ENCODE measurements at regions not wholly inside any gene's neighbourhood (a gene's known extent, or its start where the extent isn't known, plus 50 kb on each side); places are given as distances from the start of the nearest gene placed in this dataset.

- Histone ChIP-seq H3K27me3 (no peaks in the 10 kb centered on the region), H3K27ac (no peak overlapping the region), H3K36me3 (no peaks in the 10 kb centered on the region), H3K4me3 (no peak overlapping the region), H3K9me3 (no peaks in the 10 kb centered on the region), H3K4me1 (no peaks in the 10 kb centered on the region)
- TF ChIP-seq POLR2AphosphoS5 (IDR thresholded peaks at IDR 0.05): no peak
- no peak for TF ChIP-seq POLR2A (IDR thresholded peaks at IDR 0.05)
- TF ChIP-seq EP300 (IDR thresholded peaks at IDR 0.05): no peak
- TF ChIP-seq CTCF (IDR thresholded peaks at IDR 0.05): no peak
- intact Hi-C loops (cut with DNase I): no loop called here
- 37 to 75% methylated on average over 3 of the region's 3 CpGs for WGBS, 2 donors
- no peak for DNase-seq
Measured at GRCh38 chr12:85509857-85510256, 229.8 kb downstream of the ALX1 start.

GRCh38 chr12:85516039-85516438 is 236.0 kb downstream of the ALX1 start:
- Histone ChIP-seq H3K9me3 (no peaks in the 10 kb centered on the region), H3K4me3 (no peak overlapping the region), H3K27ac (no peak overlapping the region), H3K36me3 (no peaks in the 10 kb centered on the region), H3K27me3 (no peaks in the 10 kb centered on the region), H3K4me1 (no peaks in the 10 kb centered on the region)
- no peak for TF ChIP-seq EP300 (IDR thresholded peaks at IDR 0.05)
- TF ChIP-seq CTCF (IDR thresholded peaks at IDR 0.05): no peak
- no peak for TF ChIP-seq POLR2AphosphoS5 (IDR thresholded peaks at IDR 0.05)
- no peak for TF ChIP-seq POLR2A (IDR thresholded peaks at IDR 0.05)
- intact Hi-C loops (cut with DNase I): no loop called here
- DNase-seq: no peak

- Histone ChIP-seq H3K27me3 (no peaks in the 10 kb centered on the region), H3K9me3 (no peaks in the 10 kb centered on the region), H3K4me3 (no peak overlapping the region), H3K27ac (no peak overlapping the region), H3K4me1 (no peaks in the 10 kb centered on the region), H3K36me3 (no peaks in the 10 kb centered on the region)
- DNase-seq: no peak
- TF ChIP-seq CTCF (IDR thresholded peaks at IDR 0.05): no peak
- 33 to 65% methylated on average over 3 of the region's 3 CpGs for WGBS, 2 donors
- intact Hi-C loops (cut with DNase I): no loop called here
Measured at GRCh38 chr12:85516667-85517325, 236.8 kb downstream of the ALX1 start.

- Histone ChIP-seq H3K4me3 (no peak overlapping the region), H3K9me3 (no peaks in the 10 kb centered on the region), H3K36me3 (no peaks in the 10 kb centered on the region), H3K4me1 (no peaks in the 10 kb centered on the region), H3K27ac (no peak overlapping the region), H3K27me3 (no peaks in the 10 kb centered on the region)
- no peak for TF ChIP-seq POLR2A (IDR thresholded peaks at IDR 0.05)
- 66% methylated on average over 3 of the region's 3 CpGs for WGBS, 2 donors
- no peak for DNase-seq
- intact Hi-C loops (cut with DNase I): no loop called here
Measured at GRCh38 chr12:85519163-85519562, 239.1 kb downstream of the ALX1 start.

GRCh38 chr12:85523197-85523596 is 243.2 kb downstream of the ALX1 start:
- intact Hi-C loops (cut with DNase I): no loop called here
- Histone ChIP-seq H3K9me3 (no peaks in the 10 kb centered on the region), H3K27ac (no peak overlapping the region), H3K4me1 (no peaks in the 10 kb centered on the region), H3K4me3 (no peak overlapping the region), H3K36me3 (no peaks in the 10 kb centered on the region), H3K27me3 (no peaks in the 10 kb centered on the region)
- WGBS, 2 donors: 49 to 61% methylated on average over 2 of the region's 2 CpGs
- DNase-seq: no peak
- TF ChIP-seq EP300 (IDR thresholded peaks at IDR 0.05): no peak
- no peak for TF ChIP-seq POLR2A (IDR thresholded peaks at IDR 0.05)
- TF ChIP-seq CTCF (IDR thresholded peaks at IDR 0.05): no peak
- TF ChIP-seq POLR2AphosphoS5 (IDR thresholded peaks at IDR 0.05): no peak

Data from sigmoid colon (tissue), 6 donors.